Progenitor cell of endocrine pancreas (in vitro differentiated cells): ENCODE measurements at regions not wholly inside any gene's neighbourhood (a gene's known extent, or its start where the extent isn't known, plus 50 kb on each side); places are given as distances from the start of the nearest gene placed in this dataset.

Experiments used
- DNase-seq: peaks from one replicate; pipeline ENCODE4 v3.0.0; 2021; ENCODE audit warnings: low spot score; ENCODE audit not compliant: unreplicated experiment
- H3K27ac Mint-ChIP-seq: 2 replicates; pipeline ENCODE4 v1.8.0; 2021; ENCODE audit warnings: mild to moderate bottlenecking, moderate library complexity, mixed read lengths
- H3K27me3 Mint-ChIP-seq: 2 replicates; pipeline ENCODE4 v1.8.0; 2021; ENCODE audit warnings: mixed read lengths
- H3K36me3 Mint-ChIP-seq: 2 replicates; pipeline ENCODE4 v1.8.0; 2022; ENCODE audit warnings: mixed read lengths; ENCODE audit not compliant: insufficient read depth
- H3K4me1 Mint-ChIP-seq: 2 replicates; pipeline ENCODE4 v1.8.0; 2021; ENCODE audit warnings: low read depth, mixed read lengths
- H3K4me3 Mint-ChIP-seq: 2 replicates; pipeline ENCODE4 v1.8.0; 2021; ENCODE audit warnings: low read depth, mild to moderate bottlenecking, moderate library complexity, mixed read lengths
- H3K9me3 Mint-ChIP-seq: 2 replicates; pipeline ENCODE4 v1.8.0; 2021; ENCODE audit warnings: low read depth, mixed read lengths
- TF ChIP-seq, protein P1 (sequence below): fragments of 200-600 bp; sonication (generic); IDR thresholded peaks from one replicate; pipeline ENCODE4 v1.5.0; 2021; ENCODE audit warnings: antibody characterized with exemption, mild to moderate bottlenecking; ENCODE audit not compliant: unreplicated experiment

DNA sequence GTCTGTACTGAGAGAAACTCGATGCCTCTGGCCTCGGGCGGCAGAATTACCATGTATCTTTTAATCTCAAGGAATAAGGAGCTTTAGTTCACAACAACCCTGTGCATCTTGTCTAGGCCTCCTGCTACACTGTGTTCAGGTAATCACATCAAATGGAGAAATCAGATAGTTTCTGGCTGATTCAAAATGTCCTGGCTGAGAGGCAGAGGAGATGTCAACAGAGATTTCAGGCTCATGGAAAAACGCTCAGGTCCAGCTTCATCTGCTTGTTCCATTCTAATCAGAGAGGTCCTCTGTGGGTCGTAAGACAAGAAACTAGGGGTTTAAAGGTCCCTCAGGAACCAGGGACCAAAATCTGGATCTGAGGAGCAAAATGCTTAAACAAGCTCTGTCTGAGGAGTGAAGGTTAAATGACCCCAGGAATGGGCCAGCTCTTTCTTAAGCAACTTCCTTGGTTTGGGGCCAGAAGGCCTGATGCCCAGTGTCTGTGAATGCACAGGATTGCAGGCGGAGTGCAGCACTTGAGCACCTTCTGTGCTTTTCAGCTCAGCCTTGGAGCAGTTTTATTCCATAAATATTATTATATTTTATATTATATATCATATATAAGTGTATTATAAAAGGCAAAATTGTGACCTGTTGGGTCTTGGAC is 170.2 kb upstream of the PRICKLE1 start:
- H3K36me3 Mint-ChIP-seq, result no peaks in the 10 kb centered on the region
- no peak overlapping the region for H3K27ac Mint-ChIP-seq
- no peaks in the 10 kb centered on the region for H3K27me3 Mint-ChIP-seq
- no peak overlapping the region for H3K4me3 Mint-ChIP-seq
- TF ChIP-seq, protein P1, sequence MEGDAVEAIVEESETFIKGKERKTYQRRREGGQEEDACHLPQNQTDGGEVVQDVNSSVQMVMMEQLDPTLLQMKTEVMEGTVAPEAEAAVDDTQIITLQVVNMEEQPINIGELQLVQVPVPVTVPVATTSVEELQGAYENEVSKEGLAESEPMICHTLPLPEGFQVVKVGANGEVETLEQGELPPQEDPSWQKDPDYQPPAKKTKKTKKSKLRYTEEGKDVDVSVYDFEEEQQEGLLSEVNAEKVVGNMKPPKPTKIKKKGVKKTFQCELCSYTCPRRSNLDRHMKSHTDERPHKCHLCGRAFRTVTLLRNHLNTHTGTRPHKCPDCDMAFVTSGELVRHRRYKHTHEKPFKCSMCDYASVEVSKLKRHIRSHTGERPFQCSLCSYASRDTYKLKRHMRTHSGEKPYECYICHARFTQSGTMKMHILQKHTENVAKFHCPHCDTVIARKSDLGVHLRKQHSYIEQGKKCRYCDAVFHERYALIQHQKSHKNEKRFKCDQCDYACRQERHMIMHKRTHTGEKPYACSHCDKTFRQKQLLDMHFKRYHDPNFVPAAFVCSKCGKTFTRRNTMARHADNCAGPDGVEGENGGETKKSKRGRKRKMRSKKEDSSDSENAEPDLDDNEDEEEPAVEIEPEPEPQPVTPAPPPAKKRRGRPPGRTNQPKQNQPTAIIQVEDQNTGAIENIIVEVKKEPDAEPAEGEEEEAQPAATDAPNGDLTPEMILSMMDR, result no peak
- peaks cover 12% of the 10 kb centered on the region for H3K9me3 Mint-ChIP-seq
- DNase-seq, result no peak
- H3K4me1 Mint-ChIP-seq, result peaks cover 34% of the 10 kb centered on the region

DNA sequence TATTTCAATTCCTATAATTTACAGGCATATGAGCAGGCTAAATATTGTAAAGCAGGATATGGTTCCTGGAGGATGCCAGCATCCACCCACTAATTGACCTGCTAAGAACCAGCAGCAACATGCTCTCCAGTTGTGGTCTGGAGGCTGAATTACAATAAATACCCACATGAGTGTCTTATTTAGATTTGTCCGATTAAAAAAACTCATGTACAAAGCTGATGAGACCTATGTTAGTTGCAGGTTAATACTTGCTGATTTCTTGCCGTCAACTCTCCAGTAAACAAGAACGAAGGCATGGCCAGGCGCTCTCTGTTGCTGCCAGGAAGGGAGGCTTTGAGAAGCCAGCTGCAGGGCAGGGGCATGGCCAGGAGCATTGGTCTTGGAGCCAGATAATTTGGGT is 169.3 kb upstream of the PRICKLE1 start:
- peaks cover 31% of the 10 kb centered on the region for H3K4me1 Mint-ChIP-seq
- no peaks in the 10 kb centered on the region for H3K27me3 Mint-ChIP-seq
- no peaks in the 10 kb centered on the region for H3K36me3 Mint-ChIP-seq
- TF ChIP-seq, protein P1, result no peak
- H3K4me3 Mint-ChIP-seq, result no peak overlapping the region
- DNase-seq, result no peak
- H3K9me3 Mint-ChIP-seq, result peaks cover 8% of the 10 kb centered on the region
- no peak overlapping the region for H3K27ac Mint-ChIP-seq

DNA sequence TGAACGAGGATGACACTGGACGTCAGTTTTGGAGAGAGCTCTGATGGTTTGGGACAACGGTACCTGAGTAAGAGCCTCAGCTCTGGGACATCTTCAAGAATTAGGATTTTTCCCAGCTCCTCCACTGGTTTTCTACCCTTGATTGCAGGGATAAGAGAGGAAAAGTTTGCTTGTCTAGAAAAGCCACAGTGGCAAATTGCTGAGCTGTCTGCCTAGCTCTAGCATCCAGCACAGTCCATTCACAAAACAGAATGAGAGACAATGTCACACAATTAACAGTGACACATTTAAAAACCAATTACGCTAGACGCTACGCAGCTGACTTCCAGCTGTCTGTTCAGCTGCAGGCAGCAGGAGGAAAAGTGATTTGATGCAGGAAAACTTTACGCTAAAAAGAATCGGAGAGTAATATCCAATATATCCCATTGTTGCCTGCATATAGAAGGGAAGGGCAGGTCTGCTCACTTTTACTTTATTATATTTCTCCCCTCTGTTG is 168.1 kb upstream of the PRICKLE1 start:
- TF ChIP-seq, protein P1, result no peak
- Mint-ChIP-seq H3K4me1 (peaks cover 31% of the 10 kb centered on the region), H3K36me3 (no peaks in the 10 kb centered on the region), H3K4me3 (no peak overlapping the region), H3K27me3 (no peaks in the 10 kb centered on the region), H3K9me3 (peaks cover 7% of the 10 kb centered on the region), H3K27ac (peak overlapping the region; percentile 97)
- no peak for DNase-seq

DNA sequence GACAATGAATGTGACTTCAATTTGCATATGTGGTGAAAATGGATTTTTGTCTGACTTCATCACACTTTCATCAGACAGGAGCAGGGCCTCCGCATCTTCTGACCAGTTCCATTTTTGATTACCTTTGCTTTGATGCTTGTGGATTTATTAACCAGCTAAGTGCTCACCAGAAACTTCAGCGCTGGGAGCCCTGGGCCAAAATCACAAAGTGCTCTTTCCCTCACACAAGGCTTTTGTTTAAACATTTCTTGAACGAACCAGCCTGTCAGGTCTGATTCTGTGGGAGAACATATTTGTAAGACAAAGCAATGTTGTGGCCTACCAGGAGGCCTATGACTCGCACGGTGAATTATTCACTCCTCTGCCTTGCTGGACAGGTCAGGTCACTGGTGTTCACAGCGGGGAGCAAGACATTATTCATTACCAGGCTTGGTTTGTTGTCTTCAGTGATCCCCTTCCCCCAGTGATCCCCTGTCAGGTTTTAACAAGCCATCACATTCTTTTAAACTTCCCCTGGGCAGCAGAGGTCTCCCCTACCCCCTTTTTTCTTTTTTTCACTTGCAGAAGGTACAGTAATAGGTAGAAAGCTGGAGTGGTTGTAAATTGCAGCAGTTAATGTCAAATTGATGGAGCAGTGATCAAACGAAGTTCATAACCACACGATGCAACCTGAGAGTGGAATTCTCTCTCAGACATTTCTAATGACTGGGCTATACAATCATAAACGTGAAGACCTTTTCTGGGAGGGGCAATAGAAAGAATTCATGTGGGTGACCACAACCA is 167.5 kb upstream of the PRICKLE1 start:
- no peak for DNase-seq
- no peaks in the 10 kb centered on the region for H3K36me3 Mint-ChIP-seq
- TF ChIP-seq, protein P1, result no peak
- H3K27me3 Mint-ChIP-seq, result no peaks in the 10 kb centered on the region
- peaks cover 31% of the 10 kb centered on the region for H3K4me1 Mint-ChIP-seq
- H3K27ac Mint-ChIP-seq, result peak overlapping the region; percentile 97
- peaks cover 7% of the 10 kb centered on the region for H3K9me3 Mint-ChIP-seq
- H3K4me3 Mint-ChIP-seq, result peak overlapping the region; percentile 3

DNA sequence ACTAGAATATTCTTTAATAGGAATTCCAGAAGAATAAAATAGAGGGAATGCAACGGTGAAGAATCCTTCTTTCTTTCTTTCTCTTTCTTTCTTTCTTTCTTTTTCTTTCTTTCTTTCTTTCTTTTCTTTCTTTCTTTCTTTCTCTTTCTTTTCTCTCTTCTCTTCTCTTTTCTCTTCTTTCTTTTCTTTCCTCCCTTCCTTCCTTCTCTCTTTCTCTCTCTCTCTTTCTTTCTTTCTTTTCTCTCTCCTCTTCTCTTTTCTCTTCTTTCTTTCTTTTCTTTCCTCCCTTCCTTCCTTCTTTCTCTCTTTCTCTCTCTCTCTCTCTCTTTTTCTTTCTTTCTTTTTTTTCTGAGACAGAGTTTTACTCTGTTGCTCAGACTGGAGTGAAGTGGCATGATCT is 160.8 kb upstream of the PRICKLE1 start:
- H3K9me3 Mint-ChIP-seq, result peaks cover 14% of the 10 kb centered on the region
- H3K4me1 Mint-ChIP-seq, result no peaks in the 10 kb centered on the region
- DNase-seq, result no peak
- TF ChIP-seq, protein P1, result no peak
- H3K27me3 Mint-ChIP-seq, result no peaks in the 10 kb centered on the region
- H3K36me3 Mint-ChIP-seq, result peaks cover 6% of the 10 kb centered on the region
- H3K27ac Mint-ChIP-seq, result no peak overlapping the region
- no peak overlapping the region for H3K4me3 Mint-ChIP-seq
